Coronary artery (tissue), 2 donors: ENCODE measurements at regions not wholly inside any gene's neighbourhood (a gene's known extent, or its start where the extent isn't known, plus 50 kb on each side); places are given as distances from the start of the nearest gene placed in this dataset.

Source experiments
- DNase-seq: peaks from one replicate; pipeline ENCODE4 v3.0.0-alpha.2; 2017; ENCODE audit warnings: low spot score
- H3K27ac ChIP-seq, 2 donors: fragments of 200-600 bp; sonication (generic); one replicate each; pipeline ENCODE4 v1.5.1; 2016 to 2019
- H3K4me3 ChIP-seq: fragments of 200-600 bp; sonication (generic); 2 replicates; pipeline ENCODE4 v1.5.1; 2016; ENCODE audit warnings: mild to moderate bottlenecking, moderate library complexity
- TF ChIP-seq, protein P1 (sequence below): fragments of 200-600 bp; sonication (generic); IDR thresholded peaks from one replicate; pipeline ENCODE4 v1.5.1; 2019; ENCODE audit warnings: antibody characterized with exemption

DNA sequence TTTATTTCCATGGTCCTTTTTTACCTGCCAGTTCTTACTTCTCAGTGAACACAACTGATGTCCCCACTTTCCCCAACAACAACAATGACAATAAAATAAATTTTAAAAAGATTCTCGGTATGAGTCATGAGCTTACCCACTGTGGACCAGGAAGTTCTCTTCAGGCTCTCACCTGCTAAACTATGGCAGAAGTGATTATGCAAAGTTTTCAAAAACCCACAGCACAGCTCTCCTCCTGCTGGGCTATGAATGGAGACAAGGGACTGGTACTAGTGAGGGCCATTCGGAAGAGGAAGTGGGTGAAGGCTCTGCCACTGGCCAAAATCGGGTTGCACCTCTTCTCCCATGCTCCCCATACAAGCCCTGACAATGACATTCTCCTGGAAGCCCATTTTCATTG lies 429.4 kb downstream of the PIK3R1 start:
- no peak overlapping the region for H3K27ac ChIP-seq
- TF ChIP-seq, protein P1, sequence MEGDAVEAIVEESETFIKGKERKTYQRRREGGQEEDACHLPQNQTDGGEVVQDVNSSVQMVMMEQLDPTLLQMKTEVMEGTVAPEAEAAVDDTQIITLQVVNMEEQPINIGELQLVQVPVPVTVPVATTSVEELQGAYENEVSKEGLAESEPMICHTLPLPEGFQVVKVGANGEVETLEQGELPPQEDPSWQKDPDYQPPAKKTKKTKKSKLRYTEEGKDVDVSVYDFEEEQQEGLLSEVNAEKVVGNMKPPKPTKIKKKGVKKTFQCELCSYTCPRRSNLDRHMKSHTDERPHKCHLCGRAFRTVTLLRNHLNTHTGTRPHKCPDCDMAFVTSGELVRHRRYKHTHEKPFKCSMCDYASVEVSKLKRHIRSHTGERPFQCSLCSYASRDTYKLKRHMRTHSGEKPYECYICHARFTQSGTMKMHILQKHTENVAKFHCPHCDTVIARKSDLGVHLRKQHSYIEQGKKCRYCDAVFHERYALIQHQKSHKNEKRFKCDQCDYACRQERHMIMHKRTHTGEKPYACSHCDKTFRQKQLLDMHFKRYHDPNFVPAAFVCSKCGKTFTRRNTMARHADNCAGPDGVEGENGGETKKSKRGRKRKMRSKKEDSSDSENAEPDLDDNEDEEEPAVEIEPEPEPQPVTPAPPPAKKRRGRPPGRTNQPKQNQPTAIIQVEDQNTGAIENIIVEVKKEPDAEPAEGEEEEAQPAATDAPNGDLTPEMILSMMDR: no peak
- DNase-seq: no peak
- H3K4me3 ChIP-seq: no peak overlapping the region

DNA sequence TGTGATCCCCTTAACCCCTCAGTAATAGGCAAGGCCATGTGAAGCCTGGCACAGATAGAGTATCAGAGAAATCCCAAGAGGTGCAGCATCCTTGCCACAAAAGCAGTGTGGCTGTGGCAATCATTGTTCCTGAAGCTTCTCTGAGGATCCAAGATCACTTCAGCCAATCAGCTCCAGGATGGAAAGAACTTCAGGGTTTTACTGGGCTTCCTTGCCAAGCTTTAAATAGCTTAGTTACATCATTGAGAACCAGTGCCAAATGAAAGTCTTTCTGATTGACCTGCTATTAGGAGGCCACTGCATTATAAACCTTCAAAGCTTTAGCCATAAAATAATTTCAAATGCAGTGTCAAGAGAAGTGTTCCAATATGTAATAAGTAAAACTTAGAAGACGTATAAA lies 430.6 kb downstream of the PIK3R1 start:
- no peak for DNase-seq
- TF ChIP-seq, protein P1: no peak
- Histone ChIP-seq H3K4me3 (no peak overlapping the region), H3K27ac (no peak overlapping the region)

DNA sequence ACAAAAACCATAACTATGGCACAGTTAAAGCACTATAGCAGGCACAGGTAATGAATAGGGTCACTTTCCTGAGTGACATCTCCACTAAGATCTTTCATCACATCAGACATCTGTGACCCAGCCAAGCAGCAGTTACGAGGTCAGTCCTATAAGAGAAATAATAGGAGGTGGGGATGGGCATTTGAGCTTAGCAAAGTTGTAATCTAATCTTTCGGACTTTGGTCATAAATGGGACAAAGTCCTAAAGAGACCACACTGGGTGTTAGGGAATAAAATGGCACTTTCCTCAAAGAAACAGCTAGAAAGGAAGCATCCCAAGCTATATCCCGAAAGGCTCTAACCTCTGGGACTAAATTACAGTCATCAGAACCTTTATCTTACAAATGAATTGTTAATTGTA lies 432.2 kb downstream of the PIK3R1 start:
- Histone ChIP-seq H3K4me3 (no peak overlapping the region), H3K27ac (no peak overlapping the region)
- TF ChIP-seq, protein P1: no peak
- DNase-seq: no peak

DNA sequence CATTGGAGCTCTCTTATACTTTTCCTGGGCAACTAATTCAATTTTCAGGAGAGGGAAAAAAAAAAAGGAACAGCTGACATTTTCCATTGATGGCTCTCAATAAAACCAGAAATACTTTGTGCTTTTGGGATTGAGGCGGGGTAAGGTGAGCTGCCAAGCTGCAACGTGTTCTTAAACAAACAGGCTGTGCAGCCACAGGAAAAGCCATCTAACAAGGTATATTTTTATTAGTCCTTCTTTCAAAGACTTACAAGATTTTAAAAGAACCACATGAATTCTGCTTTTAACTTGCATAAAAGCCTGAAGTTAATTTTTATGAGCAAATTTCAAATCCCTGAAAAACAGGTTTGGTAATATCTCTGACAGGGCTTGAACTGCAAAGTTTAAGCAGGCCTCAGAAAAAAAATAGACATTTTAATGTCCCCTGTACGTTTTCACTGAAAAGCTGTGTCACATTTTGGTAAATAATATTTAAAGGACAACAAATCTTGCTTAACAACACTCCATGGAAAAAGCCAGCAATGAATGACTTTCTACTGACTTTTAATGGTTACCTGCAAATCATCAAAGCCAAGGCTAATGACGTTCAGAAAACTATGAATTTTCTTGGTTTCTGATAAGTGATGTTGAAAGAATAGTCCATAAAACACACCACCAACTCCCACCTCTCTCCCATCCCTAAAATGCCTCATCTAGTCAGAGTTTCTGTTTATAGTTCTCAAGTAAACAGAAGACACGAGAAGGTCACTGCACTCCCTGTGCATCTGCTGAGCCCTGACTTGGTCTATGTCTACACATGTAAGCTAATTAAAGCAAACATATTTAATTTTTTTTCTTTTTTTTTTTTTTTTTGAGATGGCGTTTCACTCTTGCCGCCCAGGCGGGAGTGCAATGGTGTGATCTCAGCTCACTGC lies 433.6 kb downstream of the PIK3R1 start:
- H3K4me3 ChIP-seq: no peak overlapping the region
- TF ChIP-seq, protein P1: no peak
- no peak for DNase-seq
- H3K27ac ChIP-seq: no peak overlapping the region

DNA sequence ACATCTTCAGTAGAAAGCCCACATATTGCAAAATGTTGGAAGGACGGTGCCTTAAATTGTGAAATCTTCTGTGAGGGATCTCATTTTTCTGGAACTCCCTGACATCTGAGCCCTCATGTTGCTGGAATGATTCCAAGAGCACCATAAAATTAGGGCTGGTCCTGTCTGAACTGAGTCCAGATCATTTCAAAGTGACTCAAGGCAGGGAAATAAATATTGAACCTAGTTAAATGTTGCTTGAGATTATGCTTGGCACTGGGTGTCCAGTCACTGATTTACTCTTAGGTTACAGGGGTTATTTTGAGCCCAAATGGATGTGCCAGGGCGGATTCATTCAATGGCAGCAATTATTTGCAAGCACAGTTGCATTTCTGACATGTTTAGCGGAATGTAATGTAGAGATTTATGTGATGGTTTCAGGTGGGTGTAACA lies 437.0 kb downstream of the PIK3R1 start:
- TF ChIP-seq, protein P1: no peak
- no peak overlapping the region for H3K27ac ChIP-seq
- H3K4me3 ChIP-seq: no peak overlapping the region
- no peak for DNase-seq

DNA sequence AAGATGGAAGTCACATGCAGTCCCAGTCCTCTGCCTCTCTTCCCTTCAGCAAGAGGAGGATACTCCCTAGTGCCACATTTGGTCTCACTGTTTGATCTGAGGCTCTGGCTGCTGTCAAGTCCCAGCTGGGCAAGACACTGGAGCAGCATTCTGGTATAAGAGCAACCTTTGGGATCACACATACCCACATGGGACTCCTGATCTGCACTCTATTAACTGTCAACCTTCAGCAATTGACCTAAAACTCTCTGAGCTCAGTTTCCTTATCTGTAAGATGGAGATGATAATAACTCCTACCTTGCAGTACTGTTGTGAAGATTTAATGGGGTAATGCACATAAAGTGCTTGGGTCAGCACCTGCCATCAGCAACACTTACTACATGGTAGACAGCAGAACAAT lies 437.9 kb downstream of the PIK3R1 start:
- no peak for DNase-seq
- Histone ChIP-seq H3K4me3 (no peak overlapping the region), H3K27ac (no peak overlapping the region)
- TF ChIP-seq, protein P1: no peak
